H1 (cell line): ENCODE measurements at regions not wholly inside any gene's neighbourhood (a gene's known extent, or its start where the extent isn't known, plus 50 kb on each side); places are given as distances from the start of the nearest gene placed in this dataset.

Source experiments
- CTCF ChIA-PET: fragments of 300-600 bp; sonication (Branson Sonifier 250); formaldehyde crosslinking; loops from one replicate; lab custom pipeline; 2021; ENCODE audit not compliant: partially characterized antibody; lab: Charles Lee
- POLR2A ChIA-PET: fragments of 300-600 bp; sonication (Branson Sonifier 250); formaldehyde crosslinking; loops from one replicate; lab custom pipeline; 2021; ENCODE audit warnings: inconsistent platforms; ENCODE audit not compliant: partially characterized antibody; lab: Charles Lee
- DNase-seq, 2 experiments: peaks; one replicate each; pipeline versions ENCODE4 v3.0.0 to v3.0.0-alpha.2; 2010 to 2022; ENCODE audit warnings: low spot score in 2 of 2, low read depth in 1 of 2, mixed read lengths in 1 of 2
- FAIRE-seq: peaks from 2 replicates; lab custom pipeline; 2011; peaks lifted over from hg19 to GRCh38; lab: Jason Lieb, UNC
- H2AFZ ChIP-seq: 2 replicates; pipeline ENCODE4 v1.8.1; 2012; ENCODE audit warnings: low read length, inconsistent platforms
- H2AK5ac ChIP-seq: 2 replicates; pipeline ENCODE4 v1.6.1; 2013; ENCODE audit warnings: low read depth, low read length
- H2BK120ac ChIP-seq: replicated peaks from 2 replicates; pipeline ENCODE3; 2013; ENCODE audit warnings: low read depth, low read length, inconsistent platforms
- H2BK12ac ChIP-seq: 2 replicates; pipeline ENCODE4 v1.6.1; 2013; ENCODE audit warnings: low read depth, low read length
- H2BK15ac ChIP-seq: 2 replicates; pipeline ENCODE4 v1.6.1; 2013; ENCODE audit warnings: low read length
- H2BK20ac ChIP-seq: 2 replicates; pipeline ENCODE4 v1.6.1; 2013; ENCODE audit warnings: low read length
- H2BK5ac ChIP-seq: 2 replicates; pipeline ENCODE4 v1.6.1; 2013; ENCODE audit warnings: low read depth, low read length
- H3K14ac ChIP-seq: 2 replicates; pipeline ENCODE4 v1.6.1; 2013; ENCODE audit warnings: inconsistent platforms; ENCODE audit not compliant: insufficient read length
- H3K18ac ChIP-seq: 2 replicates; pipeline ENCODE4 v1.6.1; 2013; ENCODE audit warnings: low read length; ENCODE audit errors: extremely low read depth
- H3K23ac ChIP-seq: 2 replicates; pipeline ENCODE4 v1.6.1; 2013; ENCODE audit warnings: inconsistent platforms; ENCODE audit not compliant: insufficient read length
- H3K23me2 ChIP-seq: 2 replicates; pipeline ENCODE4 v1.6.1; 2013; ENCODE audit warnings: low read depth, low read length
- H3K27ac ChIP-seq: 2 replicates; pipeline ENCODE4 v1.6.1; 2011; ENCODE audit warnings: low read depth, low read length, inconsistent platforms
- H3K27me3 ChIP-seq, 4 experiments: replicated peaks in 1 of 4; 1 replicate in 1 of 4; 2 replicates in 3 of 4; pipeline versions ENCODE4 v1.6.1 to v1.8.1; 2011 to 2013; ENCODE audit warnings: low read length in 3 of 4, mild to moderate bottlenecking in 3 of 4, inconsistent platforms in 2 of 4, mixed read lengths in 2 of 4, moderate library complexity in 1 of 4; ENCODE audit not compliant: control insufficient read depth in 3 of 4, insufficient read depth in 3 of 4; ENCODE audit errors: extremely low read depth in 1 of 4
- H3K36me3 ChIP-seq, 4 experiments: 2 replicates each; pipeline versions ENCODE4 v1.6.1 to v1.8.1; 2011 to 2013; ENCODE audit warnings: mild to moderate bottlenecking in 4 of 4, low read length in 3 of 4, moderate library complexity in 2 of 4, control low read depth in 1 of 4, inconsistent platforms in 1 of 4; ENCODE audit not compliant: insufficient read depth in 4 of 4, control insufficient read depth in 2 of 4
- H3K4ac ChIP-seq: replicated peaks from 2 replicates; pipeline ENCODE3; 2013; ENCODE audit warnings: low read length, low read depth, mixed read lengths, inconsistent platforms; ENCODE audit not compliant: insufficient read length
- H3K4me1 ChIP-seq, 4 experiments: replicated peaks in 1 of 4; 1 replicate in 1 of 4; 2 replicates in 3 of 4; pipeline versions ENCODE4 v1.6.1 to v1.8.1; 2011 to 2013; ENCODE audit warnings: low read length in 3 of 4, inconsistent platforms in 2 of 4, mixed read lengths in 1 of 4; ENCODE audit not compliant: insufficient read depth in 4 of 4, control insufficient read depth in 3 of 4
- H3K4me2 ChIP-seq, 2 experiments: 2 replicates each; pipeline versions ENCODE4 v1.6.1 to v1.8.1; 2011 to 2013; ENCODE audit warnings: low read depth in 2 of 2, low read length in 2 of 2, control low read depth in 1 of 2, inconsistent platforms in 1 of 2, mild to moderate bottlenecking in 1 of 2; ENCODE audit not compliant: insufficient read depth in 1 of 2
- H3K4me3 ChIP-seq, 4 experiments: fragments of 200-600, 300-600 bp in 1 of 4; sonication (generic), shearing (Covaris generic), sonication (Bioruptor Twin) in 1 of 4; 2 replicates each; pipeline versions ENCODE4 v1.5.1 to v1.8.1; 2011 to 2016; ENCODE audit warnings: low read length in 4 of 4, low read depth in 3 of 4, control low read depth in 2 of 4, inconsistent platforms in 2 of 4, mild to moderate bottlenecking in 2 of 4, mixed read lengths in 1 of 4, moderate library complexity in 1 of 4; ENCODE audit not compliant: insufficient read depth in 2 of 4; ENCODE audit errors: extremely low read depth in 1 of 4
- H3K56ac ChIP-seq: replicated peaks from 2 replicates; pipeline ENCODE3; 2013; ENCODE audit warnings: low read depth, mild to moderate bottlenecking, mixed read lengths, low read length, inconsistent platforms; ENCODE audit not compliant: insufficient read length
- H3K79me1 ChIP-seq: 2 replicates; pipeline ENCODE4 v1.6.1; 2013; ENCODE audit warnings: low read depth, low read length, control low read depth
- H3K79me2 ChIP-seq, 2 experiments: 2 replicates each; pipeline versions ENCODE4 v1.6.1 to v1.8.1; 2012 to 2013; ENCODE audit warnings: low read length in 2 of 2, mild to moderate bottlenecking in 2 of 2, inconsistent platforms in 1 of 2; ENCODE audit not compliant: insufficient read depth in 2 of 2, control insufficient read depth in 1 of 2
- H3K9ac ChIP-seq, 4 experiments: replicated peaks in 1 of 4; 1 replicate in 1 of 4; 2 replicates in 3 of 4; pipeline versions ENCODE4 v1.6.1 to v1.8.1; 2011 to 2013; ENCODE audit warnings: low read depth in 3 of 4, low read length in 3 of 4, control low read depth in 2 of 4, mild to moderate bottlenecking in 2 of 4, moderate library complexity in 2 of 4, inconsistent platforms in 1 of 4; ENCODE audit errors: extremely low read depth in 1 of 4
- H3K9me3 ChIP-seq, 2 experiments: 2 replicates each; pipeline versions ENCODE4 v1.6.1 to v1.8.1; 2012 to 2013; ENCODE audit warnings: mild to moderate bottlenecking in 2 of 2, moderate library complexity in 2 of 2, control low read depth in 1 of 2, inconsistent platforms in 1 of 2, low read depth in 1 of 2, low read length in 1 of 2, mixed read lengths in 1 of 2; ENCODE audit not compliant: insufficient read depth in 2 of 2
- H4K20me1 ChIP-seq, 2 experiments: replicated peaks in 1 of 2; 2 replicates each; pipeline versions ENCODE3 to v1.8.1; 2011 to 2013; ENCODE audit warnings: inconsistent platforms in 2 of 2, low read length in 2 of 2, mild to moderate bottlenecking in 1 of 2; ENCODE audit not compliant: insufficient read depth in 2 of 2, control insufficient read depth in 1 of 2
- H4K5ac ChIP-seq: 2 replicates; pipeline ENCODE4 v1.6.1; 2013; ENCODE audit warnings: low read length, low read depth, mixed read lengths, inconsistent platforms; ENCODE audit not compliant: insufficient read length
- H4K8ac ChIP-seq: 2 replicates; pipeline ENCODE4 v1.8.0; 2013; ENCODE audit warnings: mild to moderate bottlenecking, moderate library complexity, low read length, inconsistent platforms; ENCODE audit not compliant: insufficient read depth; ENCODE audit errors: extremely low read depth
- H4K91ac ChIP-seq: replicated peaks from 2 replicates; pipeline ENCODE3; 2013; ENCODE audit warnings: low read length, mixed read lengths, inconsistent platforms; ENCODE audit not compliant: insufficient read length
- CTBP2 ChIP-seq: IDR thresholded peaks from 2 replicates; pipeline ENCODE4 v1.7.0; 2011; ENCODE audit warnings: borderline replicate concordance, mild to moderate bottlenecking, moderate library complexity, mixed read lengths, low read length; ENCODE audit not compliant: insufficient read depth, insufficient read length
- EZH2 ChIP-seq: fragments of 200-600 bp; sonication (generic); IDR thresholded peaks from 2 replicates; pipeline ENCODE4 v1.7.1; 2012; ENCODE audit warnings: low read depth, mild to moderate bottlenecking, moderate library complexity, low read length, inconsistent platforms; ENCODE audit not compliant: severe bottlenecking
- HDAC2 ChIP-seq, 2 experiments: fragments of 300-600 bp in 1 of 2; sonication (generic) in 1 of 2; IDR thresholded peaks; 2 replicates each; pipeline ENCODE4 v1.6.1; 2011 to 2012; ENCODE audit warnings: low read depth in 2 of 2, low read length in 2 of 2, mild to moderate bottlenecking in 2 of 2, moderate library complexity in 2 of 2, borderline replicate concordance in 1 of 2, inconsistent platforms in 1 of 2
- KDM5A ChIP-seq: fragments of 200-600 bp; IDR thresholded peaks from 2 replicates; pipeline ENCODE4 v1.7.1; 2012; ENCODE audit warnings: mild to moderate bottlenecking, low read length, inconsistent platforms, mixed read lengths
- MAFK ChIP-seq: IDR thresholded peaks from 2 replicates; pipeline ENCODE4 v1.6.1; 2012; ENCODE audit warnings: low read depth, mild to moderate bottlenecking, improper control_type of control experiment, low read length
- NANOG ChIP-seq: IDR thresholded peaks from 2 replicates; pipeline ENCODE4 v1.6.1; 2011; ENCODE audit warnings: low read length, low read depth, mild to moderate bottlenecking, inconsistent platforms; ENCODE audit not compliant: insufficient read depth, poor library complexity, severe bottlenecking
- PHF8 ChIP-seq: fragments of 200-600 bp; sonication (generic); conservative IDR thresholded peaks from 2 replicates; pipeline ENCODE4 v1.7.1; 2012; ENCODE audit warnings: low read depth, mild to moderate bottlenecking, inconsistent platforms, low read length, moderate library complexity
- TAF7 ChIP-seq: optimal IDR thresholded peaks from 2 replicates; pipeline ENCODE3; 2011; ENCODE audit warnings: low read depth, mild to moderate bottlenecking, inconsistent platforms, low read length, moderate library complexity, borderline replicate concordance
- TBP ChIP-seq: IDR thresholded peaks from 2 replicates; pipeline ENCODE4 v1.6.1; 2011; ENCODE audit warnings: low read depth, low read length, improper control_type of control experiment
- WGBS, 2 experiments: shearing (Covaris generic) in 1 of 2; methylation state at CpG; one replicate each; pipeline versions ENCODE4 v1.1.6 to v1.1.7; 2013 to 2015; ENCODE audit warnings: low lambda C conversion rate in 2 of 2, mixed read lengths in 2 of 2, inconsistent platforms in 1 of 2, low coverage in 1 of 2, missing lambda C conversion rate in 1 of 2; ENCODE audit not compliant: insufficient replicate concordance in 2 of 2, insufficient coverage in 1 of 2, insufficient read length in 1 of 2; ENCODE audit errors: extremely low coverage in 1 of 2, missing lambda C conversion rate in 1 of 2; 5-methylcytosine and 5-hydroxymethylcytosine counted together
- TF ChIP-seq, protein P1 (sequence below): IDR thresholded peaks from 2 replicates; pipeline ENCODE4 v1.6.1; 2012; ENCODE audit warnings: inconsistent platforms

- 0 out of 2 replicates have a peak overlapping the region, but pooled peaks have one; percentile 9 for H2BK15ac ChIP-seq
- H3K14ac ChIP-seq: no peak overlapping the region
- ChIA-PET POLR2A (no interaction called here), CTCF (interaction anchor here (0.6 to 1.5 kb wide), 3 partner anchors 31 to 101 kb away, joined by 3 to 5 read pairs (median 4); no protein-coding TSS in a partner anchor)
- H3K4me2 ChIP-seq: 0 out of 4 replicates have a peak overlapping the region, but pooled peaks of 1 of the 2 experiments have one; percentile 27
- no peak overlapping the region for H4K5ac ChIP-seq
- no peak overlapping the region; the same call in 1 of the 2 replicates for H3K18ac ChIP-seq
- no peaks in the 10 kb centered on the region for H3K79me1 ChIP-seq
- H3K27me3 ChIP-seq: no peaks in the 10 kb centered on the region
- no peak for FAIRE-seq
- 82% methylated on average over 3 of the region's 3 CpGs; no CpG with 5 or more reads in 1 of the 2 experiments for WGBS, 2 experiments
- peak overlapping the region; percentile 87 for H4K91ac ChIP-seq
- H3K79me2 ChIP-seq: no peaks in the 10 kb centered on the region
- no peaks in the 10 kb centered on the region for H3K36me3 ChIP-seq
- no peak for DNase-seq
- H3K27ac ChIP-seq: 0 out of 2 replicates have a peak overlapping the region, but pooled peaks have one; percentile 29
- H4K8ac ChIP-seq: no peak overlapping the region
- H3K9me3 ChIP-seq: no peaks in the 10 kb centered on the region
- no peak overlapping the region for H3K9ac ChIP-seq
- H4K20me1 ChIP-seq: no peaks in the 10 kb centered on the region
- H2BK120ac ChIP-seq: peak overlapping the region; percentile 16
- H3K23me2 ChIP-seq: no peaks in the 10 kb centered on the region
- peak overlapping the region; percentile 77 for H2BK20ac ChIP-seq
- no peak overlapping the region for H3K23ac ChIP-seq
- H2AFZ ChIP-seq: peak overlapping the region; percentile 83
- peaks cover 3 to 11% (median 8%) of the 10 kb centered on the region in 4 experiments; a peak in 5 of 7 replicates for H3K4me1 ChIP-seq
- H2BK5ac ChIP-seq: peak overlapping the region; percentile 73; the same call in 1 of the 2 replicates
- H2BK12ac ChIP-seq: peak overlapping the region; percentile 91
- H3K56ac ChIP-seq: no peak overlapping the region
- no peak overlapping the region for H3K4me3 ChIP-seq
- H3K4ac ChIP-seq: no peak overlapping the region
- no peak overlapping the region; the same call in 1 of the 2 replicates for H2AK5ac ChIP-seq
- no peak for TF ChIP-seq TBP
- no peak for TF ChIP-seq CTBP2
- no peak for TF ChIP-seq KDM5A
- TF ChIP-seq, protein P1, sequence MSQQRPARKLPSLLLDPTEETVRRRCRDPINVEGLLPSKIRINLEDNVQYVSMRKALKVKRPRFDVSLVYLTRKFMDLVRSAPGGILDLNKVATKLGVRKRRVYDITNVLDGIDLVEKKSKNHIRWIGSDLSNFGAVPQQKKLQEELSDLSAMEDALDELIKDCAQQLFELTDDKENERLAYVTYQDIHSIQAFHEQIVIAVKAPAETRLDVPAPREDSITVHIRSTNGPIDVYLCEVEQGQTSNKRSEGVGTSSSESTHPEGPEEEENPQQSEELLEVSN: no peak
- TF ChIP-seq HDAC2 (IDR thresholded peaks at IDR 0.05; ENCODE audit: borderline replicate concordance in 1 of 2, low read depth in 2 of 2, low read length in 2 of 2): no peak
- no peak for TF ChIP-seq PHF8
- TF ChIP-seq MAFK: no peak
- TF ChIP-seq TAF7: no peak
- no peak for TF ChIP-seq EZH2
- TF ChIP-seq NANOG: no peak
These were observed 85.4 kb upstream of the LYZL1 start for GRCh38 chr10:29203432-29203831.
